ENCODE measurements at regions not wholly inside any gene's neighbourhood (a gene's known extent, or its start where the extent isn't known, plus 50 kb on each side); places are given as distances from the start of the nearest gene placed in this dataset.

DNA sequence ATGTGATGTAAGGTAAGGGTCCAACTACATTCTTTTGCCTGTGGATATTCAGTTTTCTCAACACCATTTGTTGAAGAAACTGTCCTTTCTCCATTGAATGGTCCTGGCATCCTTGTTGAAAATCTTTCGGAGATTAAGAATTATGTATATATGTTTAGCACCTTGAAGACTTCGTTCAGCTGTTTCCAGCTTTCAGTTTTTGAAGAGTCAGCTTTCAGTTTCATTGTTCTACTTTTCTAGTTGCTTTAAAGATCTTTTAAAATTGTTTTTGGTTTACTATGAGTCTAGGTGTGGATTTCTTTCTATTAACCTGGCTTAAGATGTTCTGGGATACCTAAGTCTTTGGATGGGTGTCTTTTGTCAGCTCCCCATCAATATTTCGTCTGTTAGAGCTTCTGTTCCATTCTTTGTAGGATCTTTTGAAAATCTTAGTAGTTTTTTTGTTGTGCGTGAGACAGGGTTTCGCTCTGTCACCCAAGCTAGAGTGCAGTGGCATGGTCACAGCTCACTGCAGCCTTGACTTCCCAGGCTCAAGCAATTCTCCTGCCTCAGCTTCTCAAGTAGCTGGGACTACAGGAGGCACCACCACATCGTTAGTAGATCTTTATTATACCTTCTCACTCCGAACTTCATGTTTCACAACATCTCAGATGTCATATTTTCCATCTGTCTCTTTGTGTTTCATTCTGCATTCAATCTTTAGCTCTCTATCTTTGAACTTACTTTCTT is 353.5 kb upstream of the B3GALT2 start:
- DNase-seq, result no peak
- no peak overlapping the region for H3K9ac ChIP-seq (ENCODE audit: insufficient read depth in 1 of 2, low read length in 2 of 2)
- H3K9me3 ChIP-seq (ENCODE audit: control insufficient read depth in 4 of 4, insufficient read depth in 3 of 4, low read length in 3 of 4), result no peaks in the 10 kb centered on the region
- H3K36me3 ChIP-seq (ENCODE audit: control insufficient read depth in 4 of 4, insufficient read depth in 4 of 4, low read length in 4 of 4), result no peaks in the 10 kb centered on the region
- no peaks in the 10 kb centered on the region for H3K4me1 ChIP-seq (ENCODE audit: control insufficient read depth in 5 of 5, insufficient read depth in 5 of 5, low read length in 5 of 5)
- TF ChIP-seq CTCF (IDR thresholded peaks at IDR 0.05; ENCODE audit: control extremely low read depth, extremely low read depth), result no peak
- H3K27me3 ChIP-seq (ENCODE audit: control insufficient read depth in 3 of 3, insufficient read depth in 3 of 3, low read length in 2 of 3), result no peaks in the 10 kb centered on the region
- ATAC-seq (ENCODE audit: insufficient read depth, low FRiP score), result no peak
- no peak overlapping the region for H3K27ac ChIP-seq (ENCODE audit: low read depth in 1 of 2, low read length in 1 of 2)
- H3K4me3 ChIP-seq, result no peak overlapping the region
- WGBS, 2 donors, result 78 to 90% methylated on average over 7 of the region's 7 CpGs

- Histone ChIP-seq H3K4me3 (no peak overlapping the region), H3K27me3 (ENCODE audit: control insufficient read depth in 3 of 3, insufficient read depth in 3 of 3, low read length in 2 of 3) (no peaks in the 10 kb centered on the region), H3K36me3 (ENCODE audit: control insufficient read depth in 4 of 4, insufficient read depth in 4 of 4, low read length in 4 of 4) (no peaks in the 10 kb centered on the region), H3K27ac (ENCODE audit: low read depth in 1 of 2, low read length in 1 of 2) (no peak overlapping the region), H3K4me1 (ENCODE audit: control insufficient read depth in 5 of 5, insufficient read depth in 5 of 5, low read length in 5 of 5) (no peaks in the 10 kb centered on the region), H3K9me3 (ENCODE audit: control insufficient read depth in 4 of 4, insufficient read depth in 3 of 4, low read length in 3 of 4) (no peaks in the 10 kb centered on the region), H3K9ac (ENCODE audit: insufficient read depth in 1 of 2, low read length in 2 of 2) (no peak overlapping the region)
- no peak for TF ChIP-seq CTCF (IDR thresholded peaks at IDR 0.05; ENCODE audit: control extremely low read depth, extremely low read depth)
- no peak for DNase-seq
- ATAC-seq (ENCODE audit: insufficient read depth, low FRiP score), result no peak
- 93 to 94% methylated on average over 6 of the region's 6 CpGs for WGBS, 2 donors
Observed at GRCh38 chr1:193538680-193539079, 352.3 kb upstream of the B3GALT2 start.

GRCh38 chr1:193538003-193538354 is 351.6 kb upstream of the B3GALT2 start:
- no peak for TF ChIP-seq CTCF (IDR thresholded peaks at IDR 0.05; ENCODE audit: control extremely low read depth, extremely low read depth)
- no peaks in the 10 kb centered on the region for H3K9me3 ChIP-seq (ENCODE audit: control insufficient read depth in 4 of 4, insufficient read depth in 3 of 4, low read length in 3 of 4)
- H3K4me3 ChIP-seq, result no peak overlapping the region
- DNase-seq, result no peak
- ATAC-seq (ENCODE audit: insufficient read depth, low FRiP score), result no peak
- H3K9ac ChIP-seq (ENCODE audit: insufficient read depth in 1 of 2, low read length in 2 of 2), result no peak overlapping the region
- no peaks in the 10 kb centered on the region for H3K36me3 ChIP-seq (ENCODE audit: control insufficient read depth in 4 of 4, insufficient read depth in 4 of 4, low read length in 4 of 4)
- no peaks in the 10 kb centered on the region for H3K27me3 ChIP-seq (ENCODE audit: control insufficient read depth in 3 of 3, insufficient read depth in 3 of 3, low read length in 2 of 3)
- no peak overlapping the region for H3K27ac ChIP-seq (ENCODE audit: low read depth in 1 of 2, low read length in 1 of 2)
- WGBS, 2 donors, result 85 to 89% methylated on average over 2 of the region's 2 CpGs
- H3K4me1 ChIP-seq (ENCODE audit: control insufficient read depth in 5 of 5, insufficient read depth in 5 of 5, low read length in 5 of 5), result no peaks in the 10 kb centered on the region

Measured in lung (tissue), 11 donors.